Vagina (tissue), 2 donors: ENCODE measurements at regions not wholly inside any gene's neighbourhood (a gene's known extent, or its start where the extent isn't known, plus 50 kb on each side); places are given as distances from the start of the nearest gene placed in this dataset.

ENCODE experiments used
- DNase-seq, 2 donors: peaks; one replicate each; pipeline ENCODE4 v3.0.0-alpha.2; 2017; ENCODE audit errors: extremely low spot score in 2 of 2
- H3K27ac ChIP-seq: fragments of 200-600 bp; sonication (generic); one replicate; pipeline ENCODE4 v1.5.1; 2019
- H3K27me3 ChIP-seq: fragments of 200-600 bp; sonication (generic); one replicate; pipeline ENCODE4 v1.5.1; 2019
- H3K36me3 ChIP-seq, 2 donors: fragments of 200-600 bp; sonication (generic); one replicate each; pipeline ENCODE4 v1.5.1; 2017 to 2019
- H3K4me1 ChIP-seq: fragments of 200-600 bp; sonication (generic); one replicate; pipeline ENCODE4 v1.5.1; 2019
- H3K4me3 ChIP-seq, 2 donors: fragments of 200-600 bp; sonication (generic); 1 replicate in 1 of 2; 2 replicates in 1 of 2; pipeline ENCODE4 v1.5.1; 2016 to 2019
- H3K9me3 ChIP-seq: fragments of 200-600 bp; sonication (generic); one replicate; pipeline ENCODE4 v1.5.1; 2019
- CTCF ChIP-seq, 3 experiments: fragments of 450-650 bp in 2 of 3; fragments of 200-600 bp in 1 of 3; sonication (generic) in 1 of 3; IDR thresholded peaks; one replicate each; pipeline ENCODE4 v1.5.1; 2017 to 2019; ENCODE audit warnings: antibody characterized with exemption in 3 of 3, mild to moderate bottlenecking in 2 of 3, moderate library complexity in 2 of 3
- POLR2A ChIP-seq, 2 donors: fragments of 450-650 bp; IDR thresholded peaks; one replicate each; pipeline ENCODE4 v1.6.1; 2017; ENCODE audit warnings: antibody characterized with exemption in 2 of 2, mild to moderate bottlenecking in 2 of 2, moderate library complexity in 2 of 2
- POLR2AphosphoS5 ChIP-seq, 2 donors: sonication (generic); formaldehyde crosslinking; IDR thresholded peaks; one replicate each; pipeline ENCODE4 v1.9.0; 2017; ENCODE audit warnings: antibody characterized with exemption in 2 of 2, mild to moderate bottlenecking in 2 of 2, low read depth in 1 of 2; ENCODE audit not compliant: insufficient read depth in 1 of 2
- intact Hi-C: fragments of 100-400 bp; cut with DNase I; formaldehyde crosslinking; loops from one replicate; pipeline ENCODE4 v1.15.1; 2023

GRCh38 chr11:127894316-127894715, 693.0 kb downstream of the ETS1 start:
- H3K27ac ChIP-seq, result no peak overlapping the region
- H3K27me3 ChIP-seq, result no peaks in the 10 kb centered on the region
- TF ChIP-seq CTCF (IDR thresholded peaks at IDR 0.05) (no peak), POLR2A (IDR thresholded peaks at IDR 0.05) (no peak), POLR2AphosphoS5 (IDR thresholded peaks at IDR 0.05; ENCODE audit: insufficient read depth in 1 of 2, low read depth in 1 of 2) (no peak)
- H3K36me3 ChIP-seq, result no peaks in the 10 kb centered on the region
- H3K9me3 ChIP-seq, result no peaks in the 10 kb centered on the region
- H3K4me3 ChIP-seq, result no peak overlapping the region
- no peak for DNase-seq
- no peaks in the 10 kb centered on the region for H3K4me1 ChIP-seq
- intact Hi-C loops, result no loop called here

- Histone ChIP-seq H3K4me1 (no peaks in the 10 kb centered on the region), H3K9me3 (no peaks in the 10 kb centered on the region), H3K27me3 (no peaks in the 10 kb centered on the region), H3K36me3 (no peaks in the 10 kb centered on the region), H3K4me3 (no peak overlapping the region), H3K27ac (no peak overlapping the region)
- TF ChIP-seq POLR2AphosphoS5 (IDR thresholded peaks at IDR 0.05; ENCODE audit: insufficient read depth in 1 of 2, low read depth in 1 of 2) (no peak), POLR2A (IDR thresholded peaks at IDR 0.05) (no peak), CTCF (IDR thresholded peaks at IDR 0.05) (no peak)
- no peak for DNase-seq
- intact Hi-C loops, result no loop called here
Observed at GRCh38 chr11:127890030-127890615, 697.2 kb downstream of the ETS1 start.

- TF ChIP-seq POLR2A (IDR thresholded peaks at IDR 0.05), result no peak
- H3K36me3 ChIP-seq, result no peaks in the 10 kb centered on the region
- no peak for DNase-seq
- H3K4me3 ChIP-seq, result no peak overlapping the region
- no peaks in the 10 kb centered on the region for H3K9me3 ChIP-seq
- H3K27me3 ChIP-seq, result no peaks in the 10 kb centered on the region
- no peaks in the 10 kb centered on the region for H3K4me1 ChIP-seq
- no peak overlapping the region for H3K27ac ChIP-seq
- intact Hi-C loops, result loop anchor here (10.0 kb wide), 1 partner anchor 206 kb away; no protein-coding TSS in a partner anchor
Observed at GRCh38 chr11:127888386-127888785, 699.0 kb downstream of the ETS1 start.

- Histone ChIP-seq H3K9me3 (no peaks in the 10 kb centered on the region), H3K4me3 (no peak overlapping the region), H3K4me1 (no peaks in the 10 kb centered on the region), H3K27ac (no peak overlapping the region), H3K36me3 (no peaks in the 10 kb centered on the region), H3K27me3 (no peaks in the 10 kb centered on the region)
- TF ChIP-seq CTCF (IDR thresholded peaks at IDR 0.05) (no peak), POLR2AphosphoS5 (IDR thresholded peaks at IDR 0.05; ENCODE audit: insufficient read depth in 1 of 2, low read depth in 1 of 2) (no peak), POLR2A (IDR thresholded peaks at IDR 0.05) (no peak)
- intact Hi-C loops, result no loop called here
- no peak for DNase-seq
Observed at GRCh38 chr11:127875131-127875530, 712.2 kb downstream of the ETS1 start.

- H3K27ac ChIP-seq, result no peak overlapping the region
- H3K4me3 ChIP-seq, result no peak overlapping the region
- H3K36me3 ChIP-seq, result no peaks in the 10 kb centered on the region
- DNase-seq, result no peak
- no peaks in the 10 kb centered on the region for H3K4me1 ChIP-seq
- no peaks in the 10 kb centered on the region for H3K9me3 ChIP-seq
- H3K27me3 ChIP-seq, result no peaks in the 10 kb centered on the region
- intact Hi-C loops, result no loop called here
- TF ChIP-seq CTCF (IDR thresholded peaks at IDR 0.05) (no peak), POLR2AphosphoS5 (IDR thresholded peaks at IDR 0.05; ENCODE audit: insufficient read depth in 1 of 2, low read depth in 1 of 2) (no peak), POLR2A (IDR thresholded peaks at IDR 0.05) (no peak)
Observed at GRCh38 chr11:127873478-127873877, 713.9 kb downstream of the ETS1 start.
